ENCODE measurements at regions not wholly inside any gene's neighbourhood (a gene's known extent, or its start where the extent isn't known, plus 50 kb on each side); places are given as distances from the start of the nearest gene placed in this dataset.

- DNase-seq = no peak
These were observed 58.7 kb upstream of the GZMB start for GRCh38 chr14:24692382-24693352.

- DNase-seq = no peak
These were observed 56.5 kb upstream of the GZMB start for GRCh38 chr14:24690492-24690891.

- DNase-seq = no peak
These were observed 54.2 kb upstream of the GZMB start for GRCh38 chr14:24688030-24688658.

Measured in activated CD8-positive, alpha-beta memory T cell treated with anti-CD3 and anti-CD28 coated beads, Interleukin-2, amount 50 U/mL, for 4 hours (primary cell).